Left ventricle myocardium inferior (tissue), 1 donor: ENCODE measurements at regions not wholly inside any gene's neighbourhood (a gene's known extent, or its start where the extent isn't known, plus 50 kb on each side); places are given as distances from the start of the nearest gene placed in this dataset.
"Not testable (repeated sequence)": the region's sequence is repeated elsewhere in the genome, so short reads cannot be mapped to it uniquely, and the experiment has no call there.

Experiments used
- DNase-seq: peaks from one replicate; pipeline ENCODE4 v3.0.0-alpha.2; 2020
- H3K27ac ChIP-seq: fragments of 200-600 bp; replicated peaks from 2 replicates; pipeline ENCODE4 v1.8.0; 2021
- H3K27me3 ChIP-seq: fragments of 200-600 bp; 2 replicates; pipeline ENCODE4 v1.8.0; 2021; ENCODE audit warnings: low read depth
- H3K36me3 ChIP-seq: fragments of 200-600 bp; 2 replicates; pipeline ENCODE4 v1.8.0; 2021
- H3K4me1 ChIP-seq: fragments of 200-600 bp; 2 replicates; pipeline ENCODE4 v1.8.0; 2021
- H3K4me3 ChIP-seq: fragments of 200-600 bp; 2 replicates; pipeline ENCODE4 v1.8.0; 2021; ENCODE audit warnings: mild to moderate bottlenecking, moderate library complexity
- H3K9me3 ChIP-seq: fragments of 200-600 bp; replicated peaks from 2 replicates; pipeline ENCODE4 v1.8.0; 2021
- intact Hi-C: fragments of 100-400 bp; cut with micrococcal nuclease; formaldehyde crosslinking; loops from one replicate; pipeline ENCODE4 v1.11.0; 2022
- TF ChIP-seq, protein P1 (sequence below): fragments of 200-600 bp; IDR thresholded peaks from 2 replicates; pipeline ENCODE4 v1.8.0; 2021; ENCODE audit warnings: antibody characterized with exemption, mild to moderate bottlenecking, borderline replicate concordance
- donor health status: DM: no; HTN: yes; CAD: no; lungs with severe emphysema.

DNA sequence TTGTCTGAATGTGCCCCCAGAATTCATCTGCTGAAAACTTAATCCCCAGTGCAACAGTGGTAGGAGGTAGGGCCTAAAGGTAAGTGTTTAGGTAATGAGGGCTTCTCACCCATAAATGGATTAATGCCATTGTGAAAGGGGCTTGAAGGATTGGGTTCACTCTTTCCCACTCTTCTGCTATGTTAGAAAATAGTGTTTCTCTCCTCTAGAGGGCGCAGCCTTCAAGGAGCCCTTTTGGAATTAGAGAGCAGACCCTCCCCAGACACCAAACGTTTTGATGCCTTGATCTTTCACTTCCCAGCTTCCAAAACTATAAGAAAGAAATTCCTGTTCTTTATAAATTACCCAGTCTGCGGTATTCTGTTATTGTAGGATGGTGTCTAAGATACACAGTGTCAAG, 706.4 kb downstream of the SMARCA1 start:
- no peak overlapping the region for H3K27ac ChIP-seq
- no peaks in the 10 kb centered on the region for H3K27me3 ChIP-seq
- intact Hi-C loops, result no loop called here

DNA sequence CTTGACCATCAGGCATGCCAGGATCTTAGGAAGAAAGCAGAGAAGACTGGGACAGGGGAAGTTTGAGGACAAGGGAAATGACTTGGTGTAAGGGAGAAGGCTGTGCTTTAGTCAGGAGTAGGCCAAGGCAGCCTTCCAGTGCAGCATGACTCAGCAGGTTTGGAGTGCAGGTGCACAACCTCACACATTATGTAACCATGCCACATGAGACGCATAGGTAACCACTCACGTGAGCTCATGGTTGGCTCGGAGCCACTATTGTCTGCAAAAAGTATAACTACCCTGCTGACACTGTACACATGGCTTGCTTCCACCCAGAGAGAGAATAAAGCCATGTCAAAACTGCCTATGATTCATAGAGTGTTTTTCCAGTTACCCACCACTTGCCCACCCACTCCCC, 715.9 kb downstream of the SMARCA1 start:
- no peaks in the 10 kb centered on the region for H3K9me3 ChIP-seq
- intact Hi-C loops, result no loop called here
- no peak overlapping the region for H3K27ac ChIP-seq
- DNase-seq, result no peak
- TF ChIP-seq, protein P1, sequence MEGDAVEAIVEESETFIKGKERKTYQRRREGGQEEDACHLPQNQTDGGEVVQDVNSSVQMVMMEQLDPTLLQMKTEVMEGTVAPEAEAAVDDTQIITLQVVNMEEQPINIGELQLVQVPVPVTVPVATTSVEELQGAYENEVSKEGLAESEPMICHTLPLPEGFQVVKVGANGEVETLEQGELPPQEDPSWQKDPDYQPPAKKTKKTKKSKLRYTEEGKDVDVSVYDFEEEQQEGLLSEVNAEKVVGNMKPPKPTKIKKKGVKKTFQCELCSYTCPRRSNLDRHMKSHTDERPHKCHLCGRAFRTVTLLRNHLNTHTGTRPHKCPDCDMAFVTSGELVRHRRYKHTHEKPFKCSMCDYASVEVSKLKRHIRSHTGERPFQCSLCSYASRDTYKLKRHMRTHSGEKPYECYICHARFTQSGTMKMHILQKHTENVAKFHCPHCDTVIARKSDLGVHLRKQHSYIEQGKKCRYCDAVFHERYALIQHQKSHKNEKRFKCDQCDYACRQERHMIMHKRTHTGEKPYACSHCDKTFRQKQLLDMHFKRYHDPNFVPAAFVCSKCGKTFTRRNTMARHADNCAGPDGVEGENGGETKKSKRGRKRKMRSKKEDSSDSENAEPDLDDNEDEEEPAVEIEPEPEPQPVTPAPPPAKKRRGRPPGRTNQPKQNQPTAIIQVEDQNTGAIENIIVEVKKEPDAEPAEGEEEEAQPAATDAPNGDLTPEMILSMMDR, result no peak
- no peaks in the 10 kb centered on the region for H3K27me3 ChIP-seq
- H3K4me3 ChIP-seq, result no peak overlapping the region
- no peaks in the 10 kb centered on the region for H3K36me3 ChIP-seq
- H3K4me1 ChIP-seq, result no peaks in the 10 kb centered on the region

More for the DNA sequence above, 706.4 kb downstream of the SMARCA1 start:
- no peaks in the 10 kb centered on the region for H3K9me3 ChIP-seq
- H3K36me3 ChIP-seq, result no peaks in the 10 kb centered on the region
- H3K4me1 ChIP-seq, result no peaks in the 10 kb centered on the region
- DNase-seq, result no peak
- no peak overlapping the region for H3K4me3 ChIP-seq
- TF ChIP-seq, protein P1, result peak; percentile 42

DNA sequence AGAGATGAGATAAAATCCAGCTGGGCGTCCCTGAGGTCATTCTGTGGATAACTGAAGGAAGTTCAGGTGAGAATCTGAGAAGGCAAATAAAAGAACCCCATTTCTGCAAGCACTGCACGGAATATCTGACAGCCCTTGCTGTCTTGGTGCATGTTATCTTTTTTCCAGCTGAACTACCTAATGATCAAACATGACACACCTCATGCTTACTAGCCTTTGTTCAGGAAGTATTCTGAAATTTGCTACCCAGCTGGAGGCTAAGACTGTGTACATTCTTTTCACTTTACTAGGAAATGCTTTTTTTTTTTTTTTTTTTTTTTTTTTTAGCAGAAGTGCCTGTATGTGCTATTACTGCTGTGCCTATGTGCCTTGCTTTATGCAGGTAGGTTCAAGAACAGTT, 718.1 kb downstream of the SMARCA1 start:
- H3K27me3 ChIP-seq, result no peaks in the 10 kb centered on the region
- no peak overlapping the region for H3K27ac ChIP-seq
- intact Hi-C loops, result no loop called here
- DNase-seq, result no peak
- no peaks in the 10 kb centered on the region for H3K9me3 ChIP-seq
- no peak overlapping the region for H3K4me3 ChIP-seq
- H3K36me3 ChIP-seq, result no peaks in the 10 kb centered on the region
- no peaks in the 10 kb centered on the region for H3K4me1 ChIP-seq
- TF ChIP-seq, protein P1, result no peak

DNA sequence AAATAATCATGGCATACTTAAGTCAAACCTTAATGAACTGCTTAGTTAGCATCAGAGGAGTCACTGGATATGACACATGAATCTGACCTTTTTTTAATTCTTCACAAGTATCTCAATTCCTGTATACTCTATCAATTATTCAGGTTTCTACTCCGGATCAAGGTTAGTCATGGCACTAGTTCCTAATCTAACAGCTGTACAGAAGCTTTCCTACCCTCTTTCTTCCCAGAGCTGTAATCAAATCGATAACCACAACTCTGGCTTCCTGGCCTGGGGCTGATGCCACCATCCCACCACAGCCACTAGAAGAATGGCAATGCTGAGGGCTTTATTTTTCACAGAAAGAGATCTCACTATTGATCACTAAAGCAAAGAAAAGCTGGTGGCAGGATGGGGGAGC, 718.5 kb downstream of the SMARCA1 start:
- Histone ChIP-seq H3K4me3 (no peak overlapping the region), H3K9me3 (no peaks in the 10 kb centered on the region), H3K4me1 (no peaks in the 10 kb centered on the region), H3K27me3 (no peaks in the 10 kb centered on the region), H3K27ac (no peak overlapping the region), H3K36me3 (no peaks in the 10 kb centered on the region)
- TF ChIP-seq, protein P1, result no peak
- no peak for DNase-seq
- intact Hi-C loops, result no loop called here

DNA sequence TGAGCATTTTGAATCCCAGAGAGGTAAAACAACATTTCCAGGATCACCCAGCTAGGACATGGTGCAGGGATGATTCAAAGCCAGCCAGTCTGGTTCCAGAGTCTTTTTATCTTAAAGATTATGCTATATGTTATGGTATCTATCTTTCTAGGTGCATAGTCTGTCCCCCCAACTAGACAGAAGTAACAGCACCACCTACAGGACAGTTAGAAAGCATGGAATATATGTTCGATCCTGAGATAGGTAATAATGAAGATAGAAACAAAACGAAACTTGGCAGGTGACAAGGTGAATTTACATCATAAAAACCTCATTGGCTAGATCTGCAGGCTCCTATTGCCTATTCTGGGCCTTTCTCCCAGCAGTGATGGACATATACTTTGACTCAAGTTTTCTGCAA, 723.2 kb downstream of the SMARCA1 start:
- Histone ChIP-seq H3K36me3 (no peaks in the 10 kb centered on the region), H3K4me3 (no peak overlapping the region), H3K27ac (no peak overlapping the region), H3K27me3 (no peaks in the 10 kb centered on the region), H3K4me1 (no peaks in the 10 kb centered on the region), H3K9me3 (peaks cover 2% of the 10 kb centered on the region)
- TF ChIP-seq, protein P1, result no peak
- no peak for DNase-seq
- intact Hi-C loops, result no loop called here

DNA sequence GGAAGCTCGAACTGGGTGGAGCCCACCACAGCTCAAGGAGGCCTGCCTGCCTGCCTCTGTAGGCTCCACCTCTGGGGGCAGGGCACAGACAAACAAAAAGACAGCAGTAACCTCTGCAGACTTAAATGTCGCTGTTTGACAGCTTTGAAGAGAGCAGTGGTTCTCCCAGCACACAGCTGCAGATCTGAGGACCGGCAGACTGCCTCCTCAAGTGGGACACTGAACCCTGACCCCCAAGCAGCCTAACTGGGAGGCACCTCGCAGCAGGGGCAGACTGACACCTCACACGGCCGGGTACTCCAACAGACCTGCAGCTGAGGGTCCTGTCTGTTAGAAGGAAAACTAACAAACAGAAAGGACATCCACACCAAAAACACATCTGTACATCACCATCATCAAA, 730.9 kb upstream of the ACTRT1 start:
- intact Hi-C loops, H3K27me3 ChIP-seq, H3K4me1 ChIP-seq, H3K27ac ChIP-seq, H3K4me3 ChIP-seq, H3K9me3 ChIP-seq, H3K36me3 ChIP-seq, DNase-seq: not testable (repeated sequence)
